Adrenal gland (tissue), 9 donors: ENCODE measurements at regions not wholly inside any gene's neighbourhood (a gene's known extent, or its start where the extent isn't known, plus 50 kb on each side); places are given as distances from the start of the nearest gene placed in this dataset.

Experiments used
- DNase-seq, 7 donors: peaks; one replicate each; pipeline ENCODE4 v3.0.0-alpha.2; 2019 to 2020
- H3K27ac ChIP-seq, 5 donors: fragments of 200-600 bp; sonication (generic) in 4 of 5; 1 replicate in 3 of 5; 2 replicates in 2 of 5; pipeline versions ENCODE4 v1.5.1 to v1.8.0; 2016 to 2020; ENCODE audit warnings: mild to moderate bottlenecking in 1 of 5
- H3K27me3 ChIP-seq: fragments of 200-600 bp; 2 replicates; pipeline ENCODE4 v1.8.0; 2021
- H3K36me3 ChIP-seq, 2 donors: fragments of 200-600 bp; replicated peaks in 1 of 2; 1 replicate in 1 of 2; 2 replicates in 1 of 2; pipeline versions ENCODE4 v1.5.1 to v1.8.0; 2018 to 2022
- H3K4me1 ChIP-seq, 2 donors: fragments of 200-600 bp; replicated peaks in 1 of 2; 1 replicate in 1 of 2; 2 replicates in 1 of 2; pipeline versions ENCODE4 v1.5.1 to v1.8.0; 2018 to 2021
- H3K4me3 ChIP-seq, 4 donors: fragments of 200-600 bp; sonication (generic) in 3 of 4; one replicate each; pipeline ENCODE4 v1.5.1; 2016 to 2018
- H3K9me3 ChIP-seq, 3 donors: fragments of 200-600 bp; sonication (generic) in 1 of 3; replicated peaks in 1 of 3; 1 replicate in 2 of 3; 2 replicates in 1 of 3; pipeline versions ENCODE4 v1.5.1 to v1.8.0; 2016 to 2021
- POLR2A ChIP-seq, 2 donors: fragments of 450-650 bp; IDR thresholded peaks; one replicate each; pipeline ENCODE4 v1.6.1; 2017; ENCODE audit warnings: antibody characterized with exemption in 2 of 2, mild to moderate bottlenecking in 2 of 2, moderate library complexity in 1 of 2
- WGBS, 4 donors: extraction: QIAGEN DNeasy Blood & Tissue Kit in 2 of 4; methylation state at CpG; one replicate each; pipeline versions ENCODE4 v1.1.5 to v1.1.7; 2013 to 2017; 5-methylcytosine and 5-hydroxymethylcytosine counted together
- intact Hi-C, 2 donors: fragments of 100-400 bp; cut with DNase I; formaldehyde crosslinking; loops; one replicate each; pipeline versions ENCODE4 v1.14.1 to v1.15.0; 2022 to 2023
- TF ChIP-seq, protein P1 (sequence below), 6 experiments: fragments of 450-650 bp in 4 of 6; fragments of 200-600 bp in 2 of 6; sonication (generic) in 1 of 6; IDR thresholded peaks; 1 replicate in 5 of 6; 2 replicates in 1 of 6; pipeline versions ENCODE4 v1.5.1 to v1.8.0; 2016 to 2021; ENCODE audit warnings: antibody characterized with exemption in 6 of 6, mild to moderate bottlenecking in 2 of 6, moderate library complexity in 1 of 6
- donor health status: healthy with polysubstance abuse.
- donor health status: Bipolar disorder and iron deficiency.
- donor health status: DM: yes; HTN: yes; CAD: no.
- donor health status: DM: no; HTN: no; CAD: no.
- donor health status: DM: no; HTN: no; CAD: no.

DNA sequence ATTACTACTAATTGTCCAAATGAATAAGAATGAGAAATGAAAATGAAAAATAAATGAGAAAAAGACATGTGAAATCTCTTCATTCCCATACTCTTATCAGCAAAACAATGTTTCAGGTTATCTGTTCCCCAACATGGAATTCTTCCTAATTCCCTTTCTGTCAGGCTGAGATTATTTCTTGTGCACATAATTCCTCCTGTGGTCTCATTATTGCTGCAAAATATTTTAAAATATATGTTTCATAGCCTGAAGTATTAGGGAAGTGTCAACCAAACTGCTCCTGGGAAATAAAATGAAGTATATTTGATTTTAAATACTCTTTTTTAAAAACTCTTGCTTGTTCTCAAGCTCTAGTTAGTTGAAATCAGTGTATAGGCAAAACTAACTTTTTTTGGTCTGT lies 314.9 kb downstream of the USP25 start:
- no peaks in the 10 kb centered on the region for H3K36me3 ChIP-seq
- no peaks in the 10 kb centered on the region for H3K9me3 ChIP-seq
- no peak overlapping the region for H3K4me3 ChIP-seq
- H3K27ac ChIP-seq, result no peak overlapping the region
- H3K27me3 ChIP-seq, result no peaks in the 10 kb centered on the region
- intact Hi-C loops, result no loop called here
- TF ChIP-seq, protein P1, sequence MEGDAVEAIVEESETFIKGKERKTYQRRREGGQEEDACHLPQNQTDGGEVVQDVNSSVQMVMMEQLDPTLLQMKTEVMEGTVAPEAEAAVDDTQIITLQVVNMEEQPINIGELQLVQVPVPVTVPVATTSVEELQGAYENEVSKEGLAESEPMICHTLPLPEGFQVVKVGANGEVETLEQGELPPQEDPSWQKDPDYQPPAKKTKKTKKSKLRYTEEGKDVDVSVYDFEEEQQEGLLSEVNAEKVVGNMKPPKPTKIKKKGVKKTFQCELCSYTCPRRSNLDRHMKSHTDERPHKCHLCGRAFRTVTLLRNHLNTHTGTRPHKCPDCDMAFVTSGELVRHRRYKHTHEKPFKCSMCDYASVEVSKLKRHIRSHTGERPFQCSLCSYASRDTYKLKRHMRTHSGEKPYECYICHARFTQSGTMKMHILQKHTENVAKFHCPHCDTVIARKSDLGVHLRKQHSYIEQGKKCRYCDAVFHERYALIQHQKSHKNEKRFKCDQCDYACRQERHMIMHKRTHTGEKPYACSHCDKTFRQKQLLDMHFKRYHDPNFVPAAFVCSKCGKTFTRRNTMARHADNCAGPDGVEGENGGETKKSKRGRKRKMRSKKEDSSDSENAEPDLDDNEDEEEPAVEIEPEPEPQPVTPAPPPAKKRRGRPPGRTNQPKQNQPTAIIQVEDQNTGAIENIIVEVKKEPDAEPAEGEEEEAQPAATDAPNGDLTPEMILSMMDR (IDR thresholded peaks at IDR 0.05), result no peak
- H3K4me1 ChIP-seq, result no peaks in the 10 kb centered on the region
- DNase-seq, result no peak

DNA sequence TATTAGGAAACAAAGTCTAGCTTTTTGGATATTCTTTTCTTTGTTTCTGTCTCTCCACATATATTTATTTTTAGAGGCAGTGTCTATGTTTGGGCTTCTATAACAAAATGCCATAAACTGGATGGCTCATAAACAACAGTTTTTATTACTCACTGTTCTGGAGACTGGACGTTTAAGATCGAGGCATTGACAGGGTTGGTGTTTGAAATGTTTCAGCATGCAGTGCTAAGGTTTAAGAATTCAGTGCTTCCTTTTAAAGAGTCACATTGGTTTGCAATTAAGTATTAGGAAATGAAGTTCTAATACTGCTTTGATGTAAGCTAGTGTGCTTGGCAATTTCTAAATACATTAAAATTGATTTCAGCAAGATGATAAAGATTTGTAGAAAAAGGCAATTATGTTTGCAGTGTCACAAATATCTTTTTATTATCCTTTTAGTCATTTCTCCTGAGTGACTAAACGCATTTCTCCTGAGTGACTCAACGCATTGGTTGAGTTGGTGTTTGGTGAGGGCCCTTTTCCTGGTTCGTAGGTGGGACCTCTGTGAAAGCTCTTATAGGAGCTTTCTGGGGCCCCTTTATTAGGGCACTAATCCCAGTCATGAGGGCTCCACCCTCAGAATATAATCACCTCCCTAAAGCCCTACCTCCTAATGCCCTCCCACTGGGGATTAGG lies 317.0 kb downstream of the USP25 start:
- intact Hi-C loops, result no loop called here
- 79 to 89% (median 87%) methylated on average over 5 of the region's 5 CpGs for WGBS, 4 donors
- Histone ChIP-seq H3K4me1 (no peaks in the 10 kb centered on the region), H3K27me3 (no peaks in the 10 kb centered on the region), H3K27ac (no peak overlapping the region), H3K9me3 (no peaks in the 10 kb centered on the region), H3K4me3 (no peak overlapping the region), H3K36me3 (no peaks in the 10 kb centered on the region)
- TF ChIP-seq, protein P1 (IDR thresholded peaks at IDR 0.05), result no peak
- no peak for TF ChIP-seq POLR2A (IDR thresholded peaks at IDR 0.05)
- no peak for DNase-seq

GRCh38 chr21:16047904-16048303 lies 318.1 kb downstream of the USP25 start:
- Histone ChIP-seq H3K4me1 (no peaks in the 10 kb centered on the region), H3K4me3 (no peak overlapping the region), H3K27ac (no peak overlapping the region), H3K27me3 (no peaks in the 10 kb centered on the region), H3K9me3 (no peaks in the 10 kb centered on the region), H3K36me3 (no peaks in the 10 kb centered on the region)
- WGBS, 4 donors, result 85 to 89% (median 86%) methylated on average over 3 of the region's 3 CpGs
- intact Hi-C loops, result no loop called here
- no peak for DNase-seq
- TF ChIP-seq POLR2A (IDR thresholded peaks at IDR 0.05), result no peak
- TF ChIP-seq, protein P1 (IDR thresholded peaks at IDR 0.05), result no peak

DNA sequence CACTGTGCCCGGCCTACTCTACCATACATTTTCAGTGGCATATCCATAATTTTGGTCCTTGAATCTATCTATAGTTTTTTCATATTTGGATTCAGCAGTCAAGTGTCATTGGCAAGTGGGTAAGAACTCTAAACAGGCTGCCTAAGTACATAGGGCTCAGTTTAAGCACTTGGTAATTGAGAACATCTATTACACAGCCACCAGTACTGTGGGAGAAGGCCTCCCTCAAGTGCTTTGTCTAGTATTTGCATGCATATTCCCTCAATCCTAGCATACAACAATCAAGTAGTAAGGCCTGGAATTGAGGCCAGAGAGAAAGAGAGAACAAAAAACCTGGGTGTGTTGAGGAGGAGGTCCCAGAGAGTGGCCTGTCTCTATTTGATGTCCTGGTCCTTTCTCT lies 325.2 kb downstream of the USP25 start:
- no peak for DNase-seq
- WGBS, 4 donors, result 77 to 92% (median 88%) methylated on average over 1 of the region's 1 CpG
- H3K4me1 ChIP-seq, result no peaks in the 10 kb centered on the region
- H3K27ac ChIP-seq, result no peak overlapping the region
- H3K36me3 ChIP-seq, result no peaks in the 10 kb centered on the region
- TF ChIP-seq, protein P1 (IDR thresholded peaks at IDR 0.05), result no peak
- no peak for TF ChIP-seq POLR2A (IDR thresholded peaks at IDR 0.05)
- no peaks in the 10 kb centered on the region for H3K27me3 ChIP-seq
- no peak overlapping the region for H3K4me3 ChIP-seq
- H3K9me3 ChIP-seq, result no peaks in the 10 kb centered on the region
- intact Hi-C loops, result no loop called here
